ENCODE measurements at regions not wholly inside any gene's neighbourhood (a gene's known extent, or its start where the extent isn't known, plus 50 kb on each side); places are given as distances from the start of the nearest gene placed in this dataset.

DNA sequence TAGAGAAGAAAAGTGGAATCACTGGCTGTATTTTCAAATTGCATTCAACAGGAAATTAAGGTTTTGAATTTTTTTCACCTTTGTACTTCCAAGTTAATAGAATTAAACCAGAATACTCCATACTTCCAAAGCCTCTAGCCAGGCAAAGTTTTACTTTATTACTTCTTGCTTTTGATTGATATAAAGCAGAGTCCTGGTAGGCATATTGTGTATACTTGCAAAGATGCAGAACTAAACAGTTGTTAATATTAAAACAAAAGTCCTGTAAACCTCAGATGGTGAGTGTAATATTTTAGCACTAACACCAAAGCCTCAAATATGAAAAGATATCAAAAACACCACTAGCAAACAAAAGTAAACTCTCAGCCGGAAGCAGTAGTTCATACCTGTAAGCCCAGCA lies 107.2 kb upstream of the C2CD4B start (continued):
- TF ChIP-seq, protein P1, sequence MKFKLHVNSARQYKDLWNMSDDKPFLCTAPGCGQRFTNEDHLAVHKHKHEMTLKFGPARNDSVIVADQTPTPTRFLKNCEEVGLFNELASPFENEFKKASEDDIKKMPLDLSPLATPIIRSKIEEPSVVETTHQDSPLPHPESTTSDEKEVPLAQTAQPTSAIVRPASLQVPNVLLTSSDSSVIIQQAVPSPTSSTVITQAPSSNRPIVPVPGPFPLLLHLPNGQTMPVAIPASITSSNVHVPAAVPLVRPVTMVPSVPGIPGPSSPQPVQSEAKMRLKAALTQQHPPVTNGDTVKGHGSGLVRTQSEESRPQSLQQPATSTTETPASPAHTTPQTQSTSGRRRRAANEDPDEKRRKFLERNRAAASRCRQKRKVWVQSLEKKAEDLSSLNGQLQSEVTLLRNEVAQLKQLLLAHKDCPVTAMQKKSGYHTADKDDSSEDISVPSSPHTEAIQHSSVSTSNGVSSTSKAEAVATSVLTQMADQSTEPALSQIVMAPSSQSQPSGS (CRISPR knock-in tag; IDR thresholded peaks at IDR 0.05; ENCODE audit: borderline replicate concordance, low read depth), result no peak
- TF ChIP-seq ZNF317 (CRISPR knock-in tag; IDR thresholded peaks at IDR 0.05; ENCODE audit: borderline replicate concordance, low read depth) (no peak), FOXP1 (CRISPR knock-in tag; IDR thresholded peaks at IDR 0.05; ENCODE audit: borderline replicate concordance) (no peak), JUN (CRISPR knock-in tag; IDR thresholded peaks at IDR 0.05) (no peak), ZNF423 (CRISPR knock-in tag; IDR thresholded peaks at IDR 0.05) (no peak)

DNA sequence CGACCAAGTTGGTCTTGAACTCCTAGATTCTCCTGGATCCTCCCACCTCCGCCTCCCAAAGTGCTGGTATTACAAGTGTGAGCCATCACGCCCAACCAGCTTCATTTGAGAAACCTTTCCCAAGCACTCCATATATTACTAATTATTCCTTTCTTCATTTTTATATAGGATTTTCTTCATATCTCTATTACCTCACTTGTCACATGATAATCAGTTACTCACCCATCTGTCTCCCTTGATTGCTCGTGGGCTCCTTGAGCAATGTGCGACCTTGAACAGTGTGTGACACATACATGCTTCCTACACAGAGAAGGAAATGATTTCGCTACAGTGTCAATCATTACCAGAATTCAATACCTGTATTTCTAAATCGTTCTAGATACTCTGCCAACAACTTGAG lies 110.7 kb upstream of the C2CD4B start:
- H3K36me3 Mint-ChIP-seq, result peaks cover 2% of the 10 kb centered on the region
- no peaks in the 10 kb centered on the region for H3K27me3 Mint-ChIP-seq (ENCODE audit: low read depth)
- POLR2A ChIA-PET, result no interaction called here
- H3K4me1 Mint-ChIP-seq, result no peaks in the 10 kb centered on the region; the same call in 1 of the 2 replicates
- H3K9me3 Mint-ChIP-seq, result peaks cover 12% of the 10 kb centered on the region
- CTCF ChIA-PET, result no interaction called here
- no peak for ATAC-seq
- no peak for DNase-seq (ENCODE audit: low spot score)
- TF ChIP-seq ZNF232 (CRISPR knock-in tag; IDR thresholded peaks at IDR 0.05), result no peak
- no peak for TF ChIP-seq HMGA2 (CRISPR knock-in tag; IDR thresholded peaks at IDR 0.05)
- no peak for TF ChIP-seq ZNF423 (CRISPR knock-in tag; IDR thresholded peaks at IDR 0.05)
- no peak for TF ChIP-seq CREM (CRISPR knock-in tag; IDR thresholded peaks at IDR 0.05)
- no peak for TF ChIP-seq SP1 (CRISPR knock-in tag; conservative IDR thresholded peaks at IDR 0.05)
- TF ChIP-seq, protein P2, sequence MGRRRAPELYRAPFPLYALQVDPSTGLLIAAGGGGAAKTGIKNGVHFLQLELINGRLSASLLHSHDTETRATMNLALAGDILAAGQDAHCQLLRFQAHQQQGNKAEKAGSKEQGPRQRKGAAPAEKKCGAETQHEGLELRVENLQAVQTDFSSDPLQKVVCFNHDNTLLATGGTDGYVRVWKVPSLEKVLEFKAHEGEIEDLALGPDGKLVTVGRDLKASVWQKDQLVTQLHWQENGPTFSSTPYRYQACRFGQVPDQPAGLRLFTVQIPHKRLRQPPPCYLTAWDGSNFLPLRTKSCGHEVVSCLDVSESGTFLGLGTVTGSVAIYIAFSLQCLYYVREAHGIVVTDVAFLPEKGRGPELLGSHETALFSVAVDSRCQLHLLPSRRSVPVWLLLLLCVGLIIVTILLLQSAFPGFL (CRISPR knock-in tag; IDR thresholded peaks at IDR 0.05; ENCODE audit: borderline replicate concordance), result no peak
- TF ChIP-seq, protein P3, sequence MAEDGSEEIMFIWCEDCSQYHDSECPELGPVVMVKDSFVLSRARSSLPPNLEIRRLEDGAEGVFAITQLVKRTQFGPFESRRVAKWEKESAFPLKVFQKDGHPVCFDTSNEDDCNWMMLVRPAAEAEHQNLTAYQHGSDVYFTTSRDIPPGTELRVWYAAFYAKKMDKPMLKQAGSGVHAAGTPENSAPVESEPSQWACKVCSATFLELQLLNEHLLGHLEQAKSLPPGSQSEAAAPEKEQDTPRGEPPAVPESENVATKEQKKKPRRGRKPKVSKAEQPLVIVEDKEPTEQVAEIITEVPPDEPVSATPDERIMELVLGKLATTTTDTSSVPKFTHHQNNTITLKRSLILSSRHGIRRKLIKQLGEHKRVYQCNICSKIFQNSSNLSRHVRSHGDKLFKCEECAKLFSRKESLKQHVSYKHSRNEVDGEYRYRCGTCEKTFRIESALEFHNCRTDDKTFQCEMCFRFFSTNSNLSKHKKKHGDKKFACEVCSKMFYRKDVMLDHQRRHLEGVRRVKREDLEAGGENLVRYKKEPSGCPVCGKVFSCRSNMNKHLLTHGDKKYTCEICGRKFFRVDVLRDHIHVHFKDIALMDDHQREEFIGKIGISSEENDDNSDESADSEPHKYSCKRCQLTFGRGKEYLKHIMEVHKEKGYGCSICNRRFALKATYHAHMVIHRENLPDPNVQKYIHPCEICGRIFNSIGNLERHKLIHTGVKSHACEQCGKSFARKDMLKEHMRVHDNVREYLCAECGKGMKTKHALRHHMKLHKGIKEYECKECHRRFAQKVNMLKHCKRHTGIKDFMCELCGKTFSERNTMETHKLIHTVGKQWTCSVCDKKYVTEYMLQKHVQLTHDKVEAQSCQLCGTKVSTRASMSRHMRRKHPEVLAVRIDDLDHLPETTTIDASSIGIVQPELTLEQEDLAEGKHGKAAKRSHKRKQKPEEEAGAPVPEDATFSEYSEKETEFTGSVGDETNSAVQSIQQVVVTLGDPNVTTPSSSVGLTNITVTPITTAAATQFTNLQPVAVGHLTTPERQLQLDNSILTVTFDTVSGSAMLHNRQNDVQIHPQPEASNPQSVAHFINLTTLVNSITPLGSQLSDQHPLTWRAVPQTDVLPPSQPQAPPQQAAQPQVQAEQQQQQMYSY (CRISPR knock-in tag; IDR thresholded peaks at IDR 0.05), result no peak
- H3K27ac Mint-ChIP-seq, result no peak overlapping the region
- H3K4me3 Mint-ChIP-seq, result no peak overlapping the region

DNA sequence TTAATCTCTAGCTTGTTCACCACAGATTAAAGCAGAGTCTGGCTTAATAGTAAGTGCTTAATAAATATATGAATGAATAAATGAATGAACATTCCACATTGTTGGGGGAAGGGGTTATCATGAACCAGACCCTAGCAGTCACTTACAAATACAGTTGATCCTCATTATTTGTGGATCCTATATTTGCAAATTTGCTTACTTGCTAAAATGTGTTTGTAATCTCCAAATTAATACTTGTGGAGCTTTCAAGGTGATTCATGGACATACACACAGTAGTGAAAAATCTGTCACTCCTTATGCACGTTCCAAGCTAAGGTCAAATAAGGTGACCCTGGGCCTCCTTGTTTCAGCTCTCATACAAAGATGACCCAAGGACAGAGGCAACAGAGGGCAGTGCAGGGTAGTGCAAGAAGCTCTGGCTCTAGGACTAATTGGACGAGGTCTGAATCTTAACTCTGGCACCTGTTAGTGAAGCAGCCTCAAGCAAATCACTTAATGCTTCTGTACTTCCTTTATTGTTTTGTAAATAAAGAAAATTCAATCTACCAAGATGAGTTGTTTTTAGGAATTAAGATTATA lies 112.8 kb upstream of the C2CD4B start:
- ATAC-seq (peak; percentile 55; the same call in 1 of the 2 replicates), DNase-seq (ENCODE audit: low spot score) (no peak)
- H3K4me3 Mint-ChIP-seq, result no peak overlapping the region
- H3K27ac Mint-ChIP-seq, result no peak overlapping the region
- ChIA-PET POLR2A (no interaction called here), CTCF (interaction anchor here (1.1 to 1.9 kb wide), 4 partner anchors 14 to 67 kb away, joined by 3 to 19 read pairs (median 4); no protein-coding TSS in a partner anchor)
- no peaks in the 10 kb centered on the region for H3K36me3 Mint-ChIP-seq
- peaks cover 3% of the 10 kb centered on the region; the same call in 1 of the 2 replicates for H3K9me3 Mint-ChIP-seq
- H3K27me3 Mint-ChIP-seq (ENCODE audit: low read depth), result no peaks in the 10 kb centered on the region
- no peaks in the 10 kb centered on the region; the same call in 1 of the 2 replicates for H3K4me1 Mint-ChIP-seq
- TF ChIP-seq, protein P4, sequence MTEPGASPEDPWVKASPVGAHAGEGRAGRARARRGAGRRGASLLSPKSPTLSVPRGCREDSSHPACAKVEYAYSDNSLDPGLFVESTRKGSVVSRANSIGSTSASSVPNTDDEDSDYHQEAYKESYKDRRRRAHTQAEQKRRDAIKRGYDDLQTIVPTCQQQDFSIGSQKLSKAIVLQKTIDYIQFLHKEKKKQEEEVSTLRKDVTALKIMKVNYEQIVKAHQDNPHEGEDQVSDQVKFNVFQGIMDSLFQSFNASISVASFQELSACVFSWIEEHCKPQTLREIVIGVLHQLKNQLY (CRISPR knock-in tag; IDR thresholded peaks at IDR 0.05), result no peak
- no peak for TF ChIP-seq ZNF232 (CRISPR knock-in tag; IDR thresholded peaks at IDR 0.05)
- no peak for TF ChIP-seq NR1H2 (CRISPR knock-in tag; IDR thresholded peaks at IDR 0.05)
- TF ChIP-seq ZNF263 (CRISPR knock-in tag; IDR thresholded peaks at IDR 0.05; ENCODE audit: low read depth), result no peak
- TF ChIP-seq, protein P1 (CRISPR knock-in tag; IDR thresholded peaks at IDR 0.05; ENCODE audit: borderline replicate concordance, low read depth), result no peak
- no peak for TF ChIP-seq ZNF423 (CRISPR knock-in tag; IDR thresholded peaks at IDR 0.05)
- TF ChIP-seq ELF4 (CRISPR knock-in tag; IDR thresholded peaks at IDR 0.05; ENCODE audit: low read depth), result no peak
- TF ChIP-seq, protein P5, sequence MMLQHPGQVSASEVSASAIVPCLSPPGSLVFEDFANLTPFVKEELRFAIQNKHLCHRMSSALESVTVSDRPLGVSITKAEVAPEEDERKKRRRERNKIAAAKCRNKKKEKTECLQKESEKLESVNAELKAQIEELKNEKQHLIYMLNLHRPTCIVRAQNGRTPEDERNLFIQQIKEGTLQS (CRISPR knock-in tag; conservative IDR thresholded peaks at IDR 0.05), result no peak
- TF ChIP-seq ZNF671 (CRISPR knock-in tag; IDR thresholded peaks at IDR 0.05), result no peak
- no peak for TF ChIP-seq TEAD1 (CRISPR knock-in tag; IDR thresholded peaks at IDR 0.05)
- TF ChIP-seq ETV6 (CRISPR knock-in tag; IDR thresholded peaks at IDR 0.05), result no peak
